ENCODE measurements at regions not wholly inside any gene's neighbourhood (a gene's known extent, or its start where the extent isn't known, plus 50 kb on each side); places are given as distances from the start of the nearest gene placed in this dataset.

- no peak overlapping the region for H3K9ac ChIP-seq (ENCODE audit: low read depth in 2 of 2, low read length in 2 of 2)
- H3K4me1 ChIP-seq, result no peaks in the 10 kb centered on the region
- intact Hi-C loops (cut with DNase I), result no loop called here
- TF ChIP-seq CTCF (IDR thresholded peaks at IDR 0.05), result no peak
- no peaks in the 10 kb centered on the region for H3K36me3 ChIP-seq
- no peaks in the 10 kb centered on the region for H3K27me3 ChIP-seq
- H3K9me3 ChIP-seq, result no peaks in the 10 kb centered on the region
- no peak overlapping the region for H3K27ac ChIP-seq
- H3K4me3 ChIP-seq, result no peak overlapping the region
- no peak for DNase-seq
Measured at GRCh38 chr9:108789742-108790141, 66.0 kb downstream of the ACTL7B start.

DNA sequence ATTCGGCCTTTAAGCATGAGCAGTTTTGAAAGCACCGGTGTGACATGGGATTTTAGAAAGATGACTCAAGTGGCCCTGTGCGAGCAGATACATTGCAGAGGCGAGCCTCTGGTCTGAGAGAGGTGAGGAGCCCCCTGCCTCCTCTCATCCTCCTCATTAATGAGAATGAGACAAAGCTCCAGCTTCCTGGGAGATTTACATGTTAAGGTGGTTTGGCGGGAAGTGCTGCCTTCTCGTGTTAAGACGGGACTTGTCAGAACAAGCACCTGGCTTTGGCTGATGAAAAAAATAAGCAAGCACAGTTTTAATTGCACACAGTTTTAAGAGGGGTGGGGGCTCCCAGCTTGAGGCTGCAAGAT, 68.1 kb downstream of the ACTL7B start:
- no peak for TF ChIP-seq CTCF (IDR thresholded peaks at IDR 0.05)
- Histone ChIP-seq H3K4me3 (no peak overlapping the region), H3K27me3 (no peaks in the 10 kb centered on the region), H3K4me1 (no peaks in the 10 kb centered on the region), H3K9me3 (no peaks in the 10 kb centered on the region), H3K27ac (no peak overlapping the region), H3K36me3 (no peaks in the 10 kb centered on the region), H3K9ac (ENCODE audit: low read depth in 2 of 2, low read length in 2 of 2) (no peak overlapping the region)
- intact Hi-C loops (cut with DNase I), result no loop called here
- DNase-seq, result no peak

GRCh38 chr9:108786901-108787689, 68.7 kb downstream of the ACTL7B start:
- H3K27me3 ChIP-seq, result no peaks in the 10 kb centered on the region
- H3K9ac ChIP-seq (ENCODE audit: low read depth in 2 of 2, low read length in 2 of 2), result no peak overlapping the region
- H3K36me3 ChIP-seq, result no peaks in the 10 kb centered on the region
- DNase-seq, result no peak
- no peak overlapping the region for H3K27ac ChIP-seq
- H3K9me3 ChIP-seq, result no peaks in the 10 kb centered on the region
- H3K4me3 ChIP-seq, result no peak overlapping the region
- no peaks in the 10 kb centered on the region for H3K4me1 ChIP-seq
- intact Hi-C loops (cut with DNase I), result no loop called here
- no peak for TF ChIP-seq CTCF (IDR thresholded peaks at IDR 0.05)

DNA sequence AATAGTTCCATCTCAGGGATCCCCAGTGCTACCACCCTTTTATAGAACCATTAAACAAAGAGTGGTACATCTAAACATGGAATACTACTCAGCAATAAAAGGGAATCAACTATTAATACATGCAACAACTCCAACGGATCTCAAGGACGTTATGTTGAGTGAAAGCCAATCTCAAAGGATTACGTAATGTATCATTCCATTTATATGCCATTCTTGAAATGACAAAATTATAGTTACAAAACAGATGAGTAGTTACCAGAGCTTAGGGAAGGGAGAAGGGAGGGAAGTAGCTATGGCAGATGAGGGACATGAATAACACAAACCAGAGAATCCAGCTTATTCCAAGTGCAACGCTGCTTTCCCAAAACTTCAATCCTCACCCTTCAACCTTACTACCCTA, 69.5 kb downstream of the ACTL7B start:
- no peak for TF ChIP-seq CTCF (IDR thresholded peaks at IDR 0.05)
- DNase-seq, result no peak
- no peaks in the 10 kb centered on the region for H3K27me3 ChIP-seq
- no peaks in the 10 kb centered on the region for H3K36me3 ChIP-seq
- H3K4me1 ChIP-seq, result no peaks in the 10 kb centered on the region
- H3K9ac ChIP-seq (ENCODE audit: low read depth in 2 of 2, low read length in 2 of 2), result no peak overlapping the region
- intact Hi-C loops (cut with DNase I), result no loop called here
- H3K4me3 ChIP-seq, result no peak overlapping the region
- H3K9me3 ChIP-seq, result no peaks in the 10 kb centered on the region
- H3K27ac ChIP-seq, result no peak overlapping the region

DNA sequence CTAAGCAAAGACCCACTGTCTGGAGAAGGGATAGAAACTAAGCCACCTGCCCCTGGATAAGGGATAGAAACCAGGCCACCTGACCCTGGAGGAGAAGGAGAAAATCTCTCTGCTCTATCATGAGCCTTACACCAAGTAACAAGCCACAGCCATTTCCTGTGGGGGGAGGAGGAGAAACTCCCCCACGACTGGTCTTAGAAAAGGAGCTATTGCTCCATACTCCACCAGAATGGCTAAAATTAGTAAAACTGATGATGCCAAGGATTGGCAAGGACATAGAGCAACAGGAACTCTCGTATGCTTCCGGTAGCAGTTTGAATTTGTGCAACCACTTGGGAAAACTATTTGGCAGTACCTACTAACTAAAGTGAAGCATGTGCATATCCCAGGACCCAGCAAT, 70.8 kb downstream of the ACTL7B start:
- no peaks in the 10 kb centered on the region for H3K4me1 ChIP-seq
- intact Hi-C loops (cut with DNase I), result no loop called here

More for the DNA sequence above, 70.8 kb downstream of the ACTL7B start:
- no peak overlapping the region for H3K4me3 ChIP-seq
- no peak for DNase-seq
- H3K9ac ChIP-seq (ENCODE audit: low read depth in 2 of 2, low read length in 2 of 2), result no peak overlapping the region
- no peaks in the 10 kb centered on the region for H3K9me3 ChIP-seq
- TF ChIP-seq CTCF (IDR thresholded peaks at IDR 0.05), result no peak
- no peaks in the 10 kb centered on the region for H3K27me3 ChIP-seq
- no peaks in the 10 kb centered on the region for H3K36me3 ChIP-seq
- no peak overlapping the region for H3K27ac ChIP-seq
